Left lung (tissue), 4 donors: ENCODE measurements at regions not wholly inside any gene's neighbourhood (a gene's known extent, or its start where the extent isn't known, plus 50 kb on each side); places are given as distances from the start of the nearest gene placed in this dataset.

Experiments used
- ATAC-seq: fragments of 200-7000 bp; cut with Tn5 transposase; one replicate; pipeline ENCODE4 v1.9.1; 2020; ENCODE audit warnings: moderate library complexity
- DNase-seq, 4 donors: peaks; one replicate each; pipeline ENCODE4 v3.0.0-alpha.2; 2013 to 2020
- H3K27ac ChIP-seq, 2 donors: fragments of 200-600 bp; sonication (generic) in 1 of 2; one replicate each; pipeline versions ENCODE4 v1.5.0 to v1.8.0; 2020 to 2021
- H3K27me3 ChIP-seq, 2 donors: fragments of 200-600 bp; sonication (generic) in 1 of 2; one replicate each; pipeline versions ENCODE4 v1.5.0 to v1.8.0; 2020 to 2021
- H3K36me3 ChIP-seq, 2 donors: fragments of 200-600 bp; sonication (generic) in 1 of 2; one replicate each; pipeline versions ENCODE4 v1.5.0 to v1.8.0; 2020 to 2021
- H3K4me1 ChIP-seq, 2 donors: fragments of 200-600 bp; one replicate each; pipeline ENCODE4 v1.8.0; 2021
- H3K4me3 ChIP-seq, 2 donors: fragments of 200-600 bp; sonication (generic) in 1 of 2; one replicate each; pipeline versions ENCODE4 v1.5.0 to v1.8.0; 2020 to 2021; ENCODE audit warnings: mild to moderate bottlenecking in 1 of 2
- H3K9me3 ChIP-seq, 2 donors: fragments of 200-600 bp; sonication (generic) in 1 of 2; one replicate each; pipeline versions ENCODE4 v1.5.0 to v1.8.0; 2020 to 2021
- CTCF ChIP-seq, 2 donors: fragments of 200-600 bp; sonication (generic) in 1 of 2; IDR thresholded peaks; one replicate each; pipeline versions ENCODE4 v1.5.0 to v1.8.0; 2021; ENCODE audit warnings: antibody characterized with exemption in 2 of 2
- intact Hi-C, 2 donors: fragments of 100-400 bp; cut with DNase I; formaldehyde crosslinking; loops; one replicate each; pipeline versions ENCODE4 v1.11.2 to v1.14.2; 2022
- donor health status: DM: no; HTN: yes; CAD: no.
- donor health status: DM: no; HTN: no; CAD: no.

GRCh38 chr20:19940988-19941460, 76.1 kb upstream of the NAA20 start:
- Histone ChIP-seq H3K27me3 (no peaks in the 10 kb centered on the region), H3K27ac (peak overlapping the region; percentile 19 to 78), H3K9me3 (no peaks in the 10 kb centered on the region), H3K4me1 (peaks cover 14 to 97% of the 10 kb centered on the region in 2 donors), H3K4me3 (no peak overlapping the region), H3K36me3 (peaks cover 0 to 16% of the 10 kb centered on the region in 2 donors)
- intact Hi-C loops = no loop called here
- DNase-seq (no peak), ATAC-seq (no peak)
- no peak for TF ChIP-seq CTCF (IDR thresholded peaks at IDR 0.05)

- Histone ChIP-seq H3K36me3 (peaks cover 0 to 15% of the 10 kb centered on the region in 2 donors), H3K9me3 (no peaks in the 10 kb centered on the region), H3K4me3 (no peak overlapping the region), H3K27ac (peak overlapping the region; percentile 27 to 78), H3K4me1 (peaks cover 11 to 92% of the 10 kb centered on the region in 2 donors), H3K27me3 (no peaks in the 10 kb centered on the region)
- DNase-seq = no peak
- ATAC-seq = no peak
- intact Hi-C loops = no loop called here
- TF ChIP-seq CTCF (IDR thresholded peaks at IDR 0.05) = no peak
Measured at GRCh38 chr20:19942611-19943010, 74.6 kb upstream of the NAA20 start.

GRCh38 chr20:19943061-19943521, 74.1 kb upstream of the NAA20 start:
- ATAC-seq = peak; percentile 48
- no peak for DNase-seq

GRCh38 chr20:19944772-19945459, 72.2 kb upstream of the NAA20 start:
- Histone ChIP-seq H3K4me3 (no peak overlapping the region), H3K9me3 (no peaks in the 10 kb centered on the region), H3K27me3 (no peaks in the 10 kb centered on the region), H3K4me1 (peaks cover 7 to 72% of the 10 kb centered on the region in 2 donors), H3K27ac (peak overlapping the region in 1 of 2 donors; percentile 78), H3K36me3 (peaks cover 0 to 34% of the 10 kb centered on the region in 2 donors)
- intact Hi-C loops = no loop called here
- no peak for TF ChIP-seq CTCF (IDR thresholded peaks at IDR 0.05)
- ATAC-seq = no peak
- DNase-seq = no peak

More at GRCh38 chr20:19943061-19943521, 74.1 kb upstream of the NAA20 start:
- peaks cover 7 to 90% of the 10 kb centered on the region in 2 donors for H3K4me1 ChIP-seq
- intact Hi-C loops = no loop called here
- peaks cover 0 to 18% of the 10 kb centered on the region in 2 donors for H3K36me3 ChIP-seq
- H3K4me3 ChIP-seq = no peak overlapping the region
- no peak for TF ChIP-seq CTCF (IDR thresholded peaks at IDR 0.05)
- H3K27ac ChIP-seq = peak overlapping the region; percentile 27 to 78
- no peaks in the 10 kb centered on the region for H3K27me3 ChIP-seq
- H3K9me3 ChIP-seq = no peaks in the 10 kb centered on the region

- H3K27ac ChIP-seq = peak overlapping the region in 1 of 2 donors; percentile 78
- DNase-seq (no peak), ATAC-seq (no peak)
- intact Hi-C loops = no loop called here
- H3K4me3 ChIP-seq = no peak overlapping the region
- H3K4me1 ChIP-seq = peaks cover 7 to 61% of the 10 kb centered on the region in 2 donors
- H3K9me3 ChIP-seq = no peaks in the 10 kb centered on the region
- H3K27me3 ChIP-seq = no peaks in the 10 kb centered on the region
- no peak for TF ChIP-seq CTCF (IDR thresholded peaks at IDR 0.05)
- peaks cover 0 to 31% of the 10 kb centered on the region in 2 donors for H3K36me3 ChIP-seq
Measured at GRCh38 chr20:19945732-19946670, 71.2 kb upstream of the NAA20 start.
